IPS-18c (cell line): ENCODE measurements at regions not wholly inside any gene's neighbourhood (a gene's known extent, or its start where the extent isn't known, plus 50 kb on each side); places are given as distances from the start of the nearest gene placed in this dataset.
"Not testable (repeated sequence)": the region's sequence is repeated elsewhere in the genome, so short reads cannot be mapped to it uniquely, and the experiment has no call there.

Experiments used
- H3K4me3 ChIP-seq: 2 replicates; pipeline ENCODE4 v1.7.0; 2013; ENCODE audit warnings: low read depth, mild to moderate bottlenecking, low read length, moderate library complexity; ENCODE audit not compliant: insufficient read depth
- H3K9me3 ChIP-seq: one replicate; pipeline ENCODE4 v1.6.1; 2013; ENCODE audit warnings: mild to moderate bottlenecking, low read length, moderate library complexity; ENCODE audit not compliant: control insufficient read depth, insufficient read depth

- H3K4me3 ChIP-seq, H3K9me3 ChIP-seq: not testable (repeated sequence)
Measured at GRCh38 chr4:174045829-174046228, 237.6 kb downstream of the FBXO8 start.

- H3K4me3 ChIP-seq, result no peak overlapping the region
- H3K9me3 ChIP-seq, result no peaks in the 10 kb centered on the region
Measured at GRCh38 chr4:174045381-174045780, 238.1 kb downstream of the FBXO8 start.

GRCh38 chr4:174041555-174042105 lies 241.8 kb downstream of the FBXO8 start:
- H3K4me3 ChIP-seq, result no peak overlapping the region
- no peaks in the 10 kb centered on the region for H3K9me3 ChIP-seq

- Histone ChIP-seq H3K9me3 (no peaks in the 10 kb centered on the region), H3K4me3 (no peak overlapping the region)
Measured at GRCh38 chr4:174040287-174040686, 243.2 kb downstream of the FBXO8 start.

GRCh38 chr4:174038481-174038880 lies 245.0 kb downstream of the FBXO8 start:
- Histone ChIP-seq H3K9me3 (no peaks in the 10 kb centered on the region), H3K4me3 (no peak overlapping the region)

GRCh38 chr4:174037631-174038030 lies 245.8 kb downstream of the FBXO8 start:
- no peak overlapping the region for H3K4me3 ChIP-seq
- H3K9me3 ChIP-seq, result no peaks in the 10 kb centered on the region

- no peaks in the 10 kb centered on the region for H3K9me3 ChIP-seq
- no peak overlapping the region for H3K4me3 ChIP-seq
Measured at GRCh38 chr4:174037049-174037448, 246.4 kb downstream of the FBXO8 start.

- no peak overlapping the region for H3K4me3 ChIP-seq
- H3K9me3 ChIP-seq, result no peaks in the 10 kb centered on the region
Measured at GRCh38 chr4:174036576-174036975, 246.9 kb downstream of the FBXO8 start.

GRCh38 chr4:174036111-174036510 lies 247.4 kb downstream of the FBXO8 start:
- Histone ChIP-seq H3K4me3 (no peak overlapping the region), H3K9me3 (no peaks in the 10 kb centered on the region)

- Histone ChIP-seq H3K4me3 (no peak overlapping the region), H3K9me3 (no peaks in the 10 kb centered on the region)
Measured at GRCh38 chr4:174023641-174024040, 259.8 kb downstream of the FBXO8 start.

- no peaks in the 10 kb centered on the region for H3K9me3 ChIP-seq
- H3K4me3 ChIP-seq, result no peak overlapping the region
Measured at GRCh38 chr4:174018236-174018635, 265.2 kb downstream of the FBXO8 start.

GRCh38 chr4:174016251-174016650 lies 267.2 kb downstream of the FBXO8 start:
- H3K4me3 ChIP-seq, result no peak overlapping the region
- H3K9me3 ChIP-seq, result no peaks in the 10 kb centered on the region

- Histone ChIP-seq H3K4me3 (no peak overlapping the region), H3K9me3 (no peaks in the 10 kb centered on the region)
Measured at GRCh38 chr4:174012886-174013259, 270.6 kb downstream of the FBXO8 start.

- no peak overlapping the region for H3K4me3 ChIP-seq
- H3K9me3 ChIP-seq, result no peaks in the 10 kb centered on the region
Measured at GRCh38 chr4:174012135-174012885, 271.2 kb downstream of the FBXO8 start.

GRCh38 chr4:174010547-174010946 lies 272.9 kb downstream of the FBXO8 start:
- Histone ChIP-seq H3K9me3 (no peaks in the 10 kb centered on the region), H3K4me3 (no peak overlapping the region)

GRCh38 chr4:174009686-174010451 lies 273.6 kb downstream of the FBXO8 start:
- H3K4me3 ChIP-seq, result no peak overlapping the region
- no peaks in the 10 kb centered on the region for H3K9me3 ChIP-seq

- Histone ChIP-seq H3K9me3 (no peaks in the 10 kb centered on the region), H3K4me3 (no peak overlapping the region)
Measured at GRCh38 chr4:174005422-174005821, 278.0 kb downstream of the FBXO8 start.

GRCh38 chr4:173998471-173999144 lies 284.9 kb downstream of the FBXO8 start:
- Histone ChIP-seq H3K4me3 (no peak overlapping the region), H3K9me3 (no peaks in the 10 kb centered on the region)
